PFSK-1 (cell line): ENCODE measurements at regions not wholly inside any gene's neighbourhood (a gene's known extent, or its start where the extent isn't known, plus 50 kb on each side); places are given as distances from the start of the nearest gene placed in this dataset.

Source experiments
- FOXP2 ChIP-seq: optimal IDR thresholded peaks from 2 replicates; pipeline ENCODE3; 2011; ENCODE audit warnings: borderline replicate concordance, control low read depth, inconsistent platforms; ENCODE audit not compliant: insufficient read depth; ENCODE audit errors: extremely low read length, extremely low read depth
- POLR2AphosphoS5 ChIP-seq: IDR thresholded peaks from 2 replicates; pipeline ENCODE4 v1.6.1; 2012; ENCODE audit warnings: low read depth, mild to moderate bottlenecking, control low read depth, low read length, moderate library complexity
- REST ChIP-seq, 2 experiments: IDR thresholded peaks; 2 replicates each; pipeline versions ENCODE4 v1.6.1 to v1.8.0; 2011 to 2012; ENCODE audit warnings: low read depth in 2 of 2, low read length in 2 of 2, control low read depth in 1 of 2, inconsistent platforms in 1 of 2, mild to moderate bottlenecking in 1 of 2, moderate library complexity in 1 of 2; ENCODE audit not compliant: insufficient read depth in 1 of 2
- SIN3A ChIP-seq: IDR thresholded peaks from 2 replicates; pipeline ENCODE4 v1.6.1; 2012; ENCODE audit warnings: mild to moderate bottlenecking, low read length, moderate library complexity, borderline replicate concordance; ENCODE audit not compliant: insufficient read depth
- TAF1 ChIP-seq: IDR thresholded peaks from 2 replicates; pipeline ENCODE4 v1.6.1; 2012; ENCODE audit warnings: low read length, control low read depth, borderline replicate concordance; ENCODE audit not compliant: insufficient read depth

- TF ChIP-seq POLR2AphosphoS5 (no peak), REST (IDR thresholded peaks at IDR 0.05; ENCODE audit: insufficient read depth in 1 of 2, low read depth in 2 of 2, low read length in 2 of 2) (no peak), TAF1 (no peak), FOXP2 (no peak), SIN3A (no peak)
These were observed 167.2 kb upstream of the KLF12 start for GRCh38 chr13:74301258-74301935.

- TF ChIP-seq TAF1 = no peak
- no peak for TF ChIP-seq SIN3A
- TF ChIP-seq FOXP2 = no peak
- no peak for TF ChIP-seq REST (IDR thresholded peaks at IDR 0.05; ENCODE audit: insufficient read depth in 1 of 2, low read depth in 2 of 2, low read length in 2 of 2)
- no peak for TF ChIP-seq POLR2AphosphoS5
These were observed 166.0 kb upstream of the KLF12 start for GRCh38 chr13:74300162-74300561.

- TF ChIP-seq SIN3A = no peak
- no peak for TF ChIP-seq FOXP2
- no peak for TF ChIP-seq REST (IDR thresholded peaks at IDR 0.05; ENCODE audit: insufficient read depth in 1 of 2, low read depth in 2 of 2, low read length in 2 of 2)
- TF ChIP-seq POLR2AphosphoS5 = no peak
- TF ChIP-seq TAF1 = no peak
These were observed 165.5 kb upstream of the KLF12 start for GRCh38 chr13:74299721-74300120.

- TF ChIP-seq POLR2AphosphoS5 = no peak
- no peak for TF ChIP-seq FOXP2
- TF ChIP-seq TAF1 = no peak
- no peak for TF ChIP-seq REST (IDR thresholded peaks at IDR 0.05; ENCODE audit: insufficient read depth in 1 of 2, low read depth in 2 of 2, low read length in 2 of 2)
- no peak for TF ChIP-seq SIN3A
These were observed 164.7 kb upstream of the KLF12 start for GRCh38 chr13:74298923-74299322.
